Endothelial cell of umbilical vein (primary cell): ENCODE measurements at regions not wholly inside any gene's neighbourhood (a gene's known extent, or its start where the extent isn't known, plus 50 kb on each side); places are given as distances from the start of the nearest gene placed in this dataset.

ENCODE experiments used
- BruUV-seq: library from RNA; stranded (reverse); fragments of 400-500 nt; replicated peaks from 2 replicates; lab custom pipeline; 2021; lab: Mats Ljungman, UMichigan
- CTCF ChIA-PET: fragments of 300-600, 350-600 bp; sonication (Branson Sonifier 250); formaldehyde crosslinking; loops from one replicate; lab custom pipeline; 2021; ENCODE audit warnings: antibody characterized with exemption, inconsistent platforms; lab: Charles Lee
- POLR2A ChIA-PET: fragments of 300-600, 350-600 bp; sonication (Branson Sonifier 250); formaldehyde crosslinking; loops from one replicate; lab custom pipeline; 2021; ENCODE audit warnings: antibody characterized with exemption, inconsistent platforms; lab: Charles Lee
- DNase-seq: peaks from one replicate; pipeline ENCODE4 v3.0.0-alpha.2; 2011; ENCODE audit warnings: low read depth, low spot score
- FAIRE-seq: peaks from 2 replicates; lab custom pipeline; 2011; peaks lifted over from hg19 to GRCh38; lab: Jason Lieb, UNC
- H2AFZ ChIP-seq: 2 replicates; pipeline ENCODE4 v1.6.0; 2012; ENCODE audit warnings: low read depth, low read length, control low read depth, inconsistent platforms
- H3K27ac ChIP-seq: 2 replicates; pipeline ENCODE4 v1.5.1; 2011; ENCODE audit warnings: low read depth, mild to moderate bottlenecking, control low read depth, low read length, moderate library complexity; ENCODE audit not compliant: insufficient read depth
- H3K27me3 ChIP-seq, 2 experiments: 2 replicates each; pipeline versions ENCODE4 v1.6.0 to v1.6.1; 2011; ENCODE audit warnings: low read length in 2 of 2, mixed read lengths in 1 of 2; ENCODE audit not compliant: control insufficient read depth in 2 of 2, insufficient read depth in 2 of 2
- H3K36me3 ChIP-seq, 2 experiments: 2 replicates in 1 of 2; 3 replicates in 1 of 2; pipeline ENCODE4 v1.5.1; 2011; ENCODE audit warnings: low read length in 2 of 2, mild to moderate bottlenecking in 1 of 2, moderate library complexity in 1 of 2; ENCODE audit not compliant: control insufficient read depth in 2 of 2, insufficient read depth in 2 of 2; ENCODE audit errors: extremely low read depth in 1 of 2
- H3K4me1 ChIP-seq: 3 replicates; pipeline ENCODE4 v1.5.1; 2011; ENCODE audit warnings: mild to moderate bottlenecking, low read length; ENCODE audit not compliant: control insufficient read depth, insufficient read depth; ENCODE audit errors: extremely low read depth
- H3K4me2 ChIP-seq: 2 replicates; pipeline ENCODE4 v1.6.1; 2011; ENCODE audit warnings: low read length, control low read depth, mixed read lengths; ENCODE audit not compliant: insufficient read depth
- H3K4me3 ChIP-seq, 3 experiments: fragments of 200-600 bp in 1 of 3; sonication (generic), shearing (Covaris generic) in 1 of 3; replicated peaks in 1 of 3; 2 replicates each; pipeline ENCODE4 v1.5.1; 2011 to 2016; ENCODE audit warnings: control low read depth in 3 of 3, low read length in 3 of 3, mild to moderate bottlenecking in 2 of 3, inconsistent platforms in 1 of 3, low read depth in 1 of 3, moderate library complexity in 1 of 3; ENCODE audit not compliant: insufficient read depth in 1 of 3
- H3K79me2 ChIP-seq: 2 replicates; pipeline ENCODE4 v1.6.0; 2012; ENCODE audit warnings: low read length, inconsistent platforms; ENCODE audit not compliant: control insufficient read depth, insufficient read depth
- H3K9ac ChIP-seq: replicated peaks from 2 replicates; pipeline ENCODE3; 2011; ENCODE audit warnings: low read length, control low read depth; ENCODE audit not compliant: insufficient read depth; ENCODE audit errors: extremely low read depth
- H3K9me1 ChIP-seq: replicated peaks from 3 replicates; pipeline ENCODE4 v1.6.0; 2011; ENCODE audit warnings: mild to moderate bottlenecking, low read length; ENCODE audit not compliant: control insufficient read depth, insufficient read depth; ENCODE audit errors: extremely low read depth
- H3K9me3 ChIP-seq: replicated peaks from 2 replicates; pipeline ENCODE4 v1.5.1; 2012; ENCODE audit warnings: low read length, inconsistent platforms; ENCODE audit not compliant: control insufficient read depth, insufficient read depth
- H4K20me1 ChIP-seq: replicated peaks from 2 replicates; pipeline ENCODE3; 2011; ENCODE audit warnings: mild to moderate bottlenecking, low read length; ENCODE audit not compliant: control insufficient read depth, insufficient read depth; ENCODE audit errors: extremely low read depth
- CTCF ChIP-seq, 2 donors: IDR thresholded peaks; 1 replicate in 1 of 2; 2 replicates in 1 of 2; pipeline ENCODE4 v1.5.1; 2011; ENCODE audit warnings: low read length in 2 of 2, mild to moderate bottlenecking in 2 of 2, moderate library complexity in 2 of 2, control low read depth in 1 of 2, inconsistent platforms in 1 of 2, low read depth in 1 of 2; ENCODE audit not compliant: insufficient read depth in 1 of 2; ENCODE audit errors: extremely low read depth in 1 of 2
- EZH2 ChIP-seq: IDR thresholded peaks from 2 replicates; pipeline ENCODE4 v1.6.1; 2012; ENCODE audit warnings: borderline replicate concordance, low read depth, mild to moderate bottlenecking, moderate library complexity, low read length, inconsistent platforms; ENCODE audit not compliant: severe bottlenecking
- FOS ChIP-seq: IDR thresholded peaks from 2 replicates; pipeline ENCODE4 v1.6.1; 2011; ENCODE audit warnings: mild to moderate bottlenecking, low read length, moderate library complexity, borderline replicate concordance; ENCODE audit not compliant: insufficient read depth
- GATA2 ChIP-seq: IDR thresholded peaks from 2 replicates; pipeline ENCODE4 v1.7.0; 2011; ENCODE audit warnings: low read depth, mild to moderate bottlenecking, moderate library complexity, mixed read lengths, low read length; ENCODE audit not compliant: insufficient read length, insufficient read depth
- JUN ChIP-seq: IDR thresholded peaks from 2 replicates; pipeline ENCODE4 v1.6.1; 2011; ENCODE audit warnings: borderline replicate concordance, low read depth; ENCODE audit not compliant: insufficient read length, insufficient read depth
- MAX ChIP-seq: IDR thresholded peaks from 2 replicates; pipeline ENCODE4 v1.6.1; 2011; ENCODE audit not compliant: insufficient read depth, insufficient read length
- MYC ChIP-seq: IDR thresholded peaks from one replicate; pipeline ENCODE4 v1.6.1; 2011; ENCODE audit warnings: mild to moderate bottlenecking, low read depth, low read length
- POLR2A ChIP-seq: IDR thresholded peaks from 2 replicates; pipeline ENCODE4 v1.6.1; 2012; ENCODE audit warnings: low read depth, mild to moderate bottlenecking, control low read depth, low read length
- POLR2AphosphoS5 ChIP-seq: IDR thresholded peaks from 2 replicates; pipeline ENCODE4 v1.6.1; 2012; ENCODE audit warnings: low read depth, mild to moderate bottlenecking, control low read depth, low read length, moderate library complexity; ENCODE audit not compliant: insufficient read depth
- dilution Hi-C: fragments of 300-500 bp; cut with MboI; formaldehyde crosslinking; loops from one replicate; pipeline ENCODE4 v1.15.0; 2019; ENCODE audit warnings: low sequenced_read_pairs; ENCODE audit not compliant: extremely low pct_ligation_motif_present
- intact Hi-C: fragments of 100-400 bp; cut with micrococcal nuclease; formaldehyde crosslinking; loops from one replicate; pipeline ENCODE4 v1.10.0; 2022

GRCh38 chr14:30256627-30257026, 302.3 kb upstream of the G2E3 start:
- no peaks in the 10 kb centered on the region for H3K4me1 ChIP-seq
- H3K9me1 ChIP-seq = no peaks in the 10 kb centered on the region
- no peaks in the 10 kb centered on the region for H3K9me3 ChIP-seq
- H2AFZ ChIP-seq = no peak overlapping the region
- no peak overlapping the region for H3K9ac ChIP-seq
- CTCF ChIA-PET = interaction anchor here (1.1 to 7.7 kb wide), 4 partner anchors 14 to 1500 kb away, joined by 3 to 68 read pairs (median 5); no protein-coding TSS in a partner anchor
- no peak overlapping the region for H3K4me3 ChIP-seq
- intact Hi-C loops = no loop called here
- no TSS peak for BruUV-seq
- no peak for DNase-seq
- H3K27me3 ChIP-seq = no peaks in the 10 kb centered on the region
- H3K79me2 ChIP-seq = no peaks in the 10 kb centered on the region
- no peaks in the 10 kb centered on the region for H3K36me3 ChIP-seq
- POLR2A ChIA-PET = no interaction called here
- H3K27ac ChIP-seq = no peak overlapping the region
- TF ChIP-seq MAX (no peak), MYC (no peak), POLR2AphosphoS5 (no peak), JUN (no peak), POLR2A (no peak), GATA2 (no peak)
- no peak overlapping the region for H3K4me2 ChIP-seq
- no peak for FAIRE-seq
- dilution Hi-C loops = no loop called here
- H4K20me1 ChIP-seq = no peaks in the 10 kb centered on the region

GRCh38 chr14:30257946-30258661, 300.9 kb upstream of the G2E3 start:
- FAIRE-seq = no peak
- CTCF ChIA-PET = interaction anchor here (1.3 to 7.7 kb wide), 2 partner anchors 9 to 13 kb away, joined by 5 to 68 read pairs; no protein-coding TSS in a partner anchor
- H3K36me3 ChIP-seq = no peaks in the 10 kb centered on the region

More at GRCh38 chr14:30257946-30258661, 300.9 kb upstream of the G2E3 start:
- intact Hi-C loops = no loop called here
- Histone ChIP-seq H3K27ac (no peak overlapping the region), H3K4me3 (no peak overlapping the region), H3K79me2 (no peaks in the 10 kb centered on the region), H4K20me1 (no peaks in the 10 kb centered on the region), H3K27me3 (peaks cover 0 to 3% of the 10 kb centered on the region in 2 experiments), H3K4me1 (no peaks in the 10 kb centered on the region), H3K9me1 (no peaks in the 10 kb centered on the region), H3K4me2 (no peak overlapping the region), H3K9me3 (no peaks in the 10 kb centered on the region), H2AFZ (no peak overlapping the region), H3K9ac (no peak overlapping the region)
- TF ChIP-seq JUN (no peak), FOS (no peak), POLR2A (no peak), CTCF (IDR thresholded peaks at IDR 0.05; ENCODE audit: extremely low read depth in 1 of 2, insufficient read depth in 1 of 2, low read depth in 1 of 2, low read length in 2 of 2) (no peak), GATA2 (no peak), MAX (no peak), MYC (no peak), EZH2 (no peak), POLR2AphosphoS5 (no peak)
- dilution Hi-C loops = no loop called here
- no peak for DNase-seq
- BruUV-seq = no TSS peak
- POLR2A ChIA-PET = no interaction called here
